ENCODE measurements at regions not wholly inside any gene's neighbourhood (a gene's known extent, or its start where the extent isn't known, plus 50 kb on each side); places are given as distances from the start of the nearest gene placed in this dataset.

- TF ChIP-seq CTCF (IDR thresholded peaks at IDR 0.05) (no peak), POLR2A (IDR thresholded peaks at IDR 0.05) (no peak)
These were observed 167.3 kb downstream of the DACT1 start for GRCh38 chr14:58805057-58805456.

All from adrenal gland (tissue), 5 donors.